ENCODE measurements at regions not wholly inside any gene's neighbourhood (a gene's known extent, or its start where the extent isn't known, plus 50 kb on each side); places are given as distances from the start of the nearest gene placed in this dataset.

GRCh38 chr10:28823501-28824075 lies 146.3 kb downstream of the BAMBI start:
- TF ChIP-seq CTCF (IDR thresholded peaks at IDR 0.05; ENCODE audit: low read depth, low read length, missing input control) (no peak), JUND (IDR thresholded peaks at IDR 0.05) (no peak), RAD21 (IDR thresholded peaks at IDR 0.05) (no peak), TAF1 (conservative IDR thresholded peaks at IDR 0.05) (no peak), YY1 (IDR thresholded peaks at IDR 0.05) (no peak), GABPA (IDR thresholded peaks at IDR 0.05 in 1 of 2, conservative IDR thresholded peaks at IDR 0.05 in 1 of 2) (no peak), SP1 (IDR thresholded peaks at IDR 0.05) (no peak), NR2F2 (IDR thresholded peaks at IDR 0.05) (no peak), RXRA (IDR thresholded peaks at IDR 0.05) (no peak), EGR1 (IDR thresholded peaks at IDR 0.05; ENCODE audit: low read depth in 2 of 2) (no peak)
- TF ChIP-seq, protein P1, sequence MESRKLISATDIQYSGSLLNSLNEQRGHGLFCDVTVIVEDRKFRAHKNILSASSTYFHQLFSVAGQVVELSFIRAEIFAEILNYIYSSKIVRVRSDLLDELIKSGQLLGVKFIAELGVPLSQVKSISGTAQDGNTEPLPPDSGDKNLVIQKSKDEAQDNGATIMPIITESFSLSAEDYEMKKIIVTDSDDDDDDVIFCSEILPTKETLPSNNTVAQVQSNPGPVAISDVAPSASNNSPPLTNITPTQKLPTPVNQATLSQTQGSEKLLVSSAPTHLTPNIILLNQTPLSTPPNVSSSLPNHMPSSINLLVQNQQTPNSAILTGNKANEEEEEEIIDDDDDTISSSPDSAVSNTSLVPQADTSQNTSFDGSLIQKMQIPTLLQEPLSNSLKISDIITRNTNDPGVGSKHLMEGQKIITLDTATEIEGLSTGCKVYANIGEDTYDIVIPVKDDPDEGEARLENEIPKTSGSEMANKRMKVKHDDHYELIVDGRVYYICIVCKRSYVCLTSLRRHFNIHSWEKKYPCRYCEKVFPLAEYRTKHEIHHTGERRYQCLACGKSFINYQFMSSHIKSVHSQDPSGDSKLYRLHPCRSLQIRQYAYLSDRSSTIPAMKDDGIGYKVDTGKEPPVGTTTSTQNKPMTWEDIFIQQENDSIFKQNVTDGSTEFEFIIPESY (IDR thresholded peaks at IDR 0.05), result no peak
- TF ChIP-seq, protein P2, sequence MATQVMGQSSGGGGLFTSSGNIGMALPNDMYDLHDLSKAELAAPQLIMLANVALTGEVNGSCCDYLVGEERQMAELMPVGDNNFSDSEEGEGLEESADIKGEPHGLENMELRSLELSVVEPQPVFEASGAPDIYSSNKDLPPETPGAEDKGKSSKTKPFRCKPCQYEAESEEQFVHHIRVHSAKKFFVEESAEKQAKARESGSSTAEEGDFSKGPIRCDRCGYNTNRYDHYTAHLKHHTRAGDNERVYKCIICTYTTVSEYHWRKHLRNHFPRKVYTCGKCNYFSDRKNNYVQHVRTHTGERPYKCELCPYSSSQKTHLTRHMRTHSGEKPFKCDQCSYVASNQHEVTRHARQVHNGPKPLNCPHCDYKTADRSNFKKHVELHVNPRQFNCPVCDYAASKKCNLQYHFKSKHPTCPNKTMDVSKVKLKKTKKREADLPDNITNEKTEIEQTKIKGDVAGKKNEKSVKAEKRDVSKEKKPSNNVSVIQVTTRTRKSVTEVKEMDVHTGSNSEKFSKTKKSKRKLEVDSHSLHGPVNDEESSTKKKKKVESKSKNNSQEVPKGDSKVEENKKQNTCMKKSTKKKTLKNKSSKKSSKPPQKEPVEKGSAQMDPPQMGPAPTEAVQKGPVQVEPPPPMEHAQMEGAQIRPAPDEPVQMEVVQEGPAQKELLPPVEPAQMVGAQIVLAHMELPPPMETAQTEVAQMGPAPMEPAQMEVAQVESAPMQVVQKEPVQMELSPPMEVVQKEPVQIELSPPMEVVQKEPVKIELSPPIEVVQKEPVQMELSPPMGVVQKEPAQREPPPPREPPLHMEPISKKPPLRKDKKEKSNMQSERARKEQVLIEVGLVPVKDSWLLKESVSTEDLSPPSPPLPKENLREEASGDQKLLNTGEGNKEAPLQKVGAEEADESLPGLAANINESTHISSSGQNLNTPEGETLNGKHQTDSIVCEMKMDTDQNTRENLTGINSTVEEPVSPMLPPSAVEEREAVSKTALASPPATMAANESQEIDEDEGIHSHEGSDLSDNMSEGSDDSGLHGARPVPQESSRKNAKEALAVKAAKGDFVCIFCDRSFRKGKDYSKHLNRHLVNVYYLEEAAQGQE (IDR thresholded peaks at IDR 0.05), result no peak
- TF ChIP-seq, protein P3, sequence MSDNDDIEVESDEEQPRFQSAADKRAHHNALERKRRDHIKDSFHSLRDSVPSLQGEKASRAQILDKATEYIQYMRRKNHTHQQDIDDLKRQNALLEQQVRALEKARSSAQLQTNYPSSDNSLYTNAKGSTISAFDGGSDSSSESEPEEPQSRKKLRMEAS (IDR thresholded peaks at IDR 0.05), result no peak
- TF ChIP-seq, protein P4, sequence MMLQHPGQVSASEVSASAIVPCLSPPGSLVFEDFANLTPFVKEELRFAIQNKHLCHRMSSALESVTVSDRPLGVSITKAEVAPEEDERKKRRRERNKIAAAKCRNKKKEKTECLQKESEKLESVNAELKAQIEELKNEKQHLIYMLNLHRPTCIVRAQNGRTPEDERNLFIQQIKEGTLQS (IDR thresholded peaks at IDR 0.05), result no peak
